ENCODE measurements at regions not wholly inside any gene's neighbourhood (a gene's known extent, or its start where the extent isn't known, plus 50 kb on each side); places are given as distances from the start of the nearest gene placed in this dataset.
"Not testable (repeated sequence)": the region's sequence is repeated elsewhere in the genome, so short reads cannot be mapped to it uniquely, and the experiment has no call there.

GRCh38 chr13:37155613-37156097, 50.2 kb upstream of the CSNK1A1L start:
- H3K27ac ChIP-seq: peak overlapping the region; percentile 58
- not testable (repeated sequence) for H3K36me3 ChIP-seq, H3K27me3 ChIP-seq, H3K4me1 ChIP-seq
- peak; percentile 18 to 56 for DNase-seq
- peaks cover 14% of the 10 kb centered on the region for H3K9me3 ChIP-seq (replicated peaks)
- peak overlapping the region; percentile 85 for H3K4me3 ChIP-seq

Measured in SJCRH30 (cell line).